Panc1 (cell line): ENCODE measurements at regions not wholly inside any gene's neighbourhood (a gene's known extent, or its start where the extent isn't known, plus 50 kb on each side); places are given as distances from the start of the nearest gene placed in this dataset.

Experiments used
- ATAC-seq: fragments of 200-7000 bp; cut with Tn5 transposase; 2 replicates; pipeline ENCODE4 v1.9.1; 2020; ENCODE audit warnings: mild to moderate bottlenecking, moderate library complexity
- BruUV-seq: library from RNA; stranded (reverse); fragments of 400-500 nt; replicated peaks from 2 replicates; lab custom pipeline; 2021; lab: Mats Ljungman, UMichigan
- CTCF ChIA-PET: fragments of 300-600 bp; sonication (Branson Sonifier 250); formaldehyde crosslinking; loops from one replicate; lab custom pipeline; 2022; ENCODE audit warnings: antibody characterized with exemption; lab: Charles Lee
- POLR2A ChIA-PET: fragments of 300-600 bp; sonication (Branson Sonifier 250); formaldehyde crosslinking; loops from one replicate; lab custom pipeline; 2022; ENCODE audit warnings: antibody characterized with exemption; lab: Charles Lee
- DNase-seq: peaks from one replicate; pipeline ENCODE4 v3.0.0-alpha.2; 2010; ENCODE audit warnings: low read depth, low spot score
- H3K27ac ChIP-seq: 2 replicates; pipeline ENCODE4 v1.5.1; 2011; ENCODE audit warnings: mild to moderate bottlenecking, low read length, inconsistent platforms
- H3K27me3 ChIP-seq: fragments of 200-500 bp; sonication (Bioruptor generic); 2 replicates; pipeline ENCODE4 v1.6.0; 2014; ENCODE audit warnings: low read length, inconsistent platforms; ENCODE audit not compliant: control insufficient read depth, insufficient read depth
- H3K36me3 ChIP-seq: fragments of 200-500 bp; sonication (Bioruptor generic); 2 replicates; pipeline ENCODE4 v1.5.1; 2014; ENCODE audit warnings: inconsistent platforms, mild to moderate bottlenecking, low read length, moderate library complexity; ENCODE audit not compliant: control insufficient read depth, insufficient read depth
- H3K4me1 ChIP-seq: 2 replicates; pipeline ENCODE4 v1.5.1; 2011; ENCODE audit warnings: inconsistent platforms, mild to moderate bottlenecking, low read length, moderate library complexity; ENCODE audit not compliant: control insufficient read depth, insufficient read depth
- H3K4me3 ChIP-seq, 2 experiments: 2 replicates each; pipeline ENCODE4 v1.5.1; 2011 to 2012; ENCODE audit warnings: low read depth in 2 of 2, low read length in 2 of 2, mild to moderate bottlenecking in 2 of 2, inconsistent platforms in 1 of 2, moderate library complexity in 1 of 2
- H3K9me3 ChIP-seq: fragments of 200-500 bp; sonication (Bioruptor generic); 2 replicates; pipeline ENCODE4 v1.5.1; 2014; ENCODE audit warnings: low read depth, mild to moderate bottlenecking, inconsistent platforms, low read length, moderate library complexity; ENCODE audit not compliant: control insufficient read depth, insufficient read depth
- POLR2AphosphoS5 ChIP-seq: IDR thresholded peaks from 2 replicates; pipeline ENCODE4 v1.6.1; 2012; ENCODE audit warnings: mild to moderate bottlenecking, low read depth, low read length, moderate library complexity
- SIN3A ChIP-seq: IDR thresholded peaks from 2 replicates; pipeline ENCODE4 v1.6.1; 2012; ENCODE audit warnings: low read depth, mild to moderate bottlenecking, low read length, moderate library complexity, borderline replicate concordance; ENCODE audit not compliant: insufficient read depth
- TCF7L2 ChIP-seq: IDR thresholded peaks from 2 replicates; pipeline ENCODE4 v1.6.1; 2011; ENCODE audit warnings: mild to moderate bottlenecking, low read depth, low read length, inconsistent platforms
- in situ Hi-C: cut with HindIII; loops from 2 replicates; pipeline ENCODE4 v1.10.0; 2016; ENCODE audit warnings: low sequenced_read_pairs, low pct_unique_long_range_greater_than_20kb
- intact Hi-C: fragments of 100-400 bp; cut with micrococcal nuclease; formaldehyde crosslinking; loops from one replicate; pipeline ENCODE4 v1.10.0; 2022; ENCODE audit not compliant: unreplicated experiment
- TF ChIP-seq, protein P1 (sequence below): fragments of 450-650 bp; IDR thresholded peaks from 2 replicates; pipeline ENCODE4 v1.5.1; 2017; ENCODE audit warnings: mild to moderate bottlenecking
- TF ChIP-seq, protein P2 (sequence below), 2 experiments: IDR thresholded peaks; 2 replicates each; pipeline ENCODE4 v1.6.1; 2011 to 2012; ENCODE audit warnings: low read depth in 2 of 2, control low read depth in 1 of 2, low read length in 1 of 2, mild to moderate bottlenecking in 1 of 2, moderate library complexity in 1 of 2; ENCODE audit not compliant: insufficient read depth in 1 of 2

DNA sequence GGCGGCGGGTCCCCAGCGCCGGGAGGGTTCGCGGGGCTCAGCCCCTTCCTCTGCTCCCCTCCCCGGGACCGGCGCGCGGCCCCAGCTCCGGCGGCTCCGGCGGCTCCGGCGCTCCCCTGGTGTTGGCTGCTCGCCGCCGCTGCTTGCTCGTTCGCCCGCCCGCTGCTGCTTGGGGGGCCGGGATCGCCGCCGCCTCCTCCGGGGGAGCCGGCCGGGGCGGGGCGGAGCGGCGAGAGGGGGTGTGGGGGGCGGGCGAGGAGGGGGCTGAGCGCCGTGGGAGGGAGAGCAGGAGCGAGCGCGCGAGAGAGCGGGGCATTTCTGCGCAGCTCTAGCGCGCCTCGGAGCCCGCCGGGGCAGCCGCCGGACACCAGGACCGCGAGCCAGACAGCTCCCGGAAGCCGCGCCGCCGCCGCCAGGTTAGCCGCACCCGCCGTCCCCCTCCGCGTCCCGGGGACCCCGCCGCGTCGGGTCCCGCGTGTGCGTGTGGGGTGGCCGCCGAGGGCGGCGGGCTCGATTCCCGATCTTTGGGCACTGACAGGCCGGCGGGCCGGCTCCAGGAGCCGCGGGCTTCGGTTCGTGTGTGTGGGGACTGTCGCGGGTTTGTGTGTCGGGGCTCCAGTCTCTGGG, 62.0 kb upstream of the EPB41L1 start:
- BruUV-seq = no TSS peak
- DNase-seq (no peak), ATAC-seq (peak; percentile 80)
- H3K27ac ChIP-seq = no peak overlapping the region
- H3K4me1 ChIP-seq = no peaks in the 10 kb centered on the region; the same call in 1 of the 2 replicates
- in situ Hi-C loops (no loop called here), intact Hi-C loops (no loop called here)
- no peak for TF ChIP-seq POLR2AphosphoS5
- TF ChIP-seq, protein P1, sequence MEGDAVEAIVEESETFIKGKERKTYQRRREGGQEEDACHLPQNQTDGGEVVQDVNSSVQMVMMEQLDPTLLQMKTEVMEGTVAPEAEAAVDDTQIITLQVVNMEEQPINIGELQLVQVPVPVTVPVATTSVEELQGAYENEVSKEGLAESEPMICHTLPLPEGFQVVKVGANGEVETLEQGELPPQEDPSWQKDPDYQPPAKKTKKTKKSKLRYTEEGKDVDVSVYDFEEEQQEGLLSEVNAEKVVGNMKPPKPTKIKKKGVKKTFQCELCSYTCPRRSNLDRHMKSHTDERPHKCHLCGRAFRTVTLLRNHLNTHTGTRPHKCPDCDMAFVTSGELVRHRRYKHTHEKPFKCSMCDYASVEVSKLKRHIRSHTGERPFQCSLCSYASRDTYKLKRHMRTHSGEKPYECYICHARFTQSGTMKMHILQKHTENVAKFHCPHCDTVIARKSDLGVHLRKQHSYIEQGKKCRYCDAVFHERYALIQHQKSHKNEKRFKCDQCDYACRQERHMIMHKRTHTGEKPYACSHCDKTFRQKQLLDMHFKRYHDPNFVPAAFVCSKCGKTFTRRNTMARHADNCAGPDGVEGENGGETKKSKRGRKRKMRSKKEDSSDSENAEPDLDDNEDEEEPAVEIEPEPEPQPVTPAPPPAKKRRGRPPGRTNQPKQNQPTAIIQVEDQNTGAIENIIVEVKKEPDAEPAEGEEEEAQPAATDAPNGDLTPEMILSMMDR = no peak
- TF ChIP-seq TCF7L2 = no peak
- no peak for TF ChIP-seq SIN3A
- TF ChIP-seq, protein P2, sequence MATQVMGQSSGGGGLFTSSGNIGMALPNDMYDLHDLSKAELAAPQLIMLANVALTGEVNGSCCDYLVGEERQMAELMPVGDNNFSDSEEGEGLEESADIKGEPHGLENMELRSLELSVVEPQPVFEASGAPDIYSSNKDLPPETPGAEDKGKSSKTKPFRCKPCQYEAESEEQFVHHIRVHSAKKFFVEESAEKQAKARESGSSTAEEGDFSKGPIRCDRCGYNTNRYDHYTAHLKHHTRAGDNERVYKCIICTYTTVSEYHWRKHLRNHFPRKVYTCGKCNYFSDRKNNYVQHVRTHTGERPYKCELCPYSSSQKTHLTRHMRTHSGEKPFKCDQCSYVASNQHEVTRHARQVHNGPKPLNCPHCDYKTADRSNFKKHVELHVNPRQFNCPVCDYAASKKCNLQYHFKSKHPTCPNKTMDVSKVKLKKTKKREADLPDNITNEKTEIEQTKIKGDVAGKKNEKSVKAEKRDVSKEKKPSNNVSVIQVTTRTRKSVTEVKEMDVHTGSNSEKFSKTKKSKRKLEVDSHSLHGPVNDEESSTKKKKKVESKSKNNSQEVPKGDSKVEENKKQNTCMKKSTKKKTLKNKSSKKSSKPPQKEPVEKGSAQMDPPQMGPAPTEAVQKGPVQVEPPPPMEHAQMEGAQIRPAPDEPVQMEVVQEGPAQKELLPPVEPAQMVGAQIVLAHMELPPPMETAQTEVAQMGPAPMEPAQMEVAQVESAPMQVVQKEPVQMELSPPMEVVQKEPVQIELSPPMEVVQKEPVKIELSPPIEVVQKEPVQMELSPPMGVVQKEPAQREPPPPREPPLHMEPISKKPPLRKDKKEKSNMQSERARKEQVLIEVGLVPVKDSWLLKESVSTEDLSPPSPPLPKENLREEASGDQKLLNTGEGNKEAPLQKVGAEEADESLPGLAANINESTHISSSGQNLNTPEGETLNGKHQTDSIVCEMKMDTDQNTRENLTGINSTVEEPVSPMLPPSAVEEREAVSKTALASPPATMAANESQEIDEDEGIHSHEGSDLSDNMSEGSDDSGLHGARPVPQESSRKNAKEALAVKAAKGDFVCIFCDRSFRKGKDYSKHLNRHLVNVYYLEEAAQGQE (IDR thresholded peaks at IDR 0.05; ENCODE audit: insufficient read depth in 1 of 2, low read depth in 2 of 2, low read length in 1 of 2) = no peak
- H3K4me3 ChIP-seq = peak overlapping the region; percentile 56 to 59
- ChIA-PET POLR2A (interaction anchor here (0.7 kb wide), 1 partner anchor 25 kb away, joined by 3 read pairs; no protein-coding TSS in a partner anchor), CTCF (interaction anchor here (0.6 kb wide), 1 partner anchor 69 kb away, joined by 4 read pairs; no protein-coding TSS in a partner anchor)
- H3K9me3 ChIP-seq = no peaks in the 10 kb centered on the region
- no peaks in the 10 kb centered on the region; the same call in 1 of the 2 replicates for H3K36me3 ChIP-seq
- peaks cover 7% of the 10 kb centered on the region for H3K27me3 ChIP-seq

DNA sequence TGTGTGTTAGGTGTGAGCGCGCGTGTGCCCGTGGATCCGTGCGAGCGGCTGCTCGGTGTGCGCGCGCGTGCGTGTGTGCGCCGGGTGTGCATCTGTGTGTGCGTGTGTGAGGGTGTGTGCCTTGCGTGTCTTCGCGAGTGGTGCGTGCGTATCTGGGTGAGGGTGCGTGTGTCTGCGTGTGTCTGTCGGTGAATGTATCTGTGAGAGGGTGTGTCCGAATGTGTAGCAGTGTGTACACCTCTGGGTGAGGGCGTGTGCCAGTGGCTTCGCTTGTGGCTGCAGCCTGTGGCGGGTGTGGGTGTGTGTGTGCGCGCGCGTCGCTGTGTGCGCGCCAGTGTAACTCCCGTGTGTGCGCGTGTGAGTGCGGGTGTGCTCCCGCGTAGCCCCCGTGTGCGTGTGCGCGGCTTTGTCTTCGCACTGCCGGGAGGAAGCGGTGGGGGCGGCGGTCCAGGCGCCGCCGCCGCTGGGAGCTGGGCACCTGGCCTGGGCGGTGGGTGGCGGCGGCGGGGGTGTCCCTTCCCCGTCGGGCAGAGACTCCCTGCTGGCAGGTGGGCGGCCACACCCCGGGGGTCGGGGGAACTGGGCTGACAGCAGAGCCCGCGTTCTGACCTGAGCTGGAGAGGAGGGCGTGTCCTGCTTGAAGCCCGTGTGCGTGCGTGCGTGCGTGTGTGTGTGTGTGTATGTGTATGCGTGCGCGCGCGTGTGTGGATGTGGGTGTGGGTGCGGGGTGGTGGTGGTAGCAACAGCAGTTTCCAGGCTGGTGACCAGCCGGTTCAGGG, 61.3 kb upstream of the EPB41L1 start:
- peak; percentile 77 for ATAC-seq
- Histone ChIP-seq H3K27me3 (peaks cover 7% of the 10 kb centered on the region), H3K36me3 (no peaks in the 10 kb centered on the region; the same call in 1 of the 2 replicates), H3K4me1 (no peaks in the 10 kb centered on the region; the same call in 1 of the 2 replicates), H3K27ac (no peak overlapping the region), H3K9me3 (no peaks in the 10 kb centered on the region), H3K4me3 (peak overlapping the region; percentile 56 to 59)
- POLR2A ChIA-PET = interaction anchor here (0.7 kb wide), 1 partner anchor 25 kb away, joined by 3 read pairs; no protein-coding TSS in a partner anchor
- intact Hi-C loops = no loop called here
- BruUV-seq = no TSS peak
- CTCF ChIA-PET = interaction anchor here (0.6 kb wide), 1 partner anchor 68 kb away, joined by 4 read pairs; no protein-coding TSS in a partner anchor
- TF ChIP-seq, protein P2 (IDR thresholded peaks at IDR 0.05; ENCODE audit: insufficient read depth in 1 of 2, low read depth in 2 of 2, low read length in 1 of 2) = 0 out of 4 replicates have a peak, but pooled peaks of 1 of the 2 experiments have one; percentile 6
- TF ChIP-seq, protein P1 = no peak
- no peak for TF ChIP-seq TCF7L2
- TF ChIP-seq SIN3A = 0 out of 2 replicates have a peak, but pooled peaks have one; percentile 24
- no peak for TF ChIP-seq POLR2AphosphoS5
- in situ Hi-C loops = no loop called here
- DNase-seq = no peak
